ENCODE measurements at regions not wholly inside any gene's neighbourhood (a gene's known extent, or its start where the extent isn't known, plus 50 kb on each side); places are given as distances from the start of the nearest gene placed in this dataset.
"Not testable (repeated sequence)": the region's sequence is repeated elsewhere in the genome, so short reads cannot be mapped to it uniquely, and the experiment has no call there.

GRCh38 chr14:88929656-88930436, 105.4 kb downstream of the TTC8 start:
- no peak for DNase-seq (ENCODE audit: insufficient read length, low spot score)
- no peak for FAIRE-seq

- DNase-seq (ENCODE audit: insufficient read length, low spot score) = no peak
- no peak for FAIRE-seq
Measured at GRCh38 chr14:88931321-88932110, 107.1 kb downstream of the TTC8 start.

GRCh38 chr14:88933191-88933590, 108.7 kb downstream of the TTC8 start:
- FAIRE-seq (no peak), DNase-seq (ENCODE audit: insufficient read length, low spot score) (no peak)

- DNase-seq (ENCODE audit: insufficient read length, low spot score) = no peak
- FAIRE-seq = no peak
Measured at GRCh38 chr14:88934351-88934806, 109.9 kb downstream of the TTC8 start.

GRCh38 chr14:88935083-88935482, 110.6 kb downstream of the TTC8 start:
- DNase-seq (ENCODE audit: insufficient read length, low spot score) (no peak), FAIRE-seq (no peak)

- DNase-seq (ENCODE audit: insufficient read length, low spot score) (no peak), FAIRE-seq (no peak)
Measured at GRCh38 chr14:88937706-88938105, 113.3 kb downstream of the TTC8 start.

GRCh38 chr14:88940671-88941070, 116.2 kb downstream of the TTC8 start:
- DNase-seq (ENCODE audit: insufficient read length, low spot score) (no peak), FAIRE-seq (no peak)

- FAIRE-seq (no peak), DNase-seq (ENCODE audit: insufficient read length, low spot score) (no peak)
Measured at GRCh38 chr14:88941414-88941813, 117.0 kb downstream of the TTC8 start.

- DNase-seq (ENCODE audit: insufficient read length, low spot score) (no peak), FAIRE-seq (no peak)
Measured at GRCh38 chr14:88947646-88948598, 123.5 kb downstream of the TTC8 start.

- FAIRE-seq (no peak), DNase-seq (ENCODE audit: insufficient read length, low spot score) (no peak)
Measured at GRCh38 chr14:88950069-88950468, 125.6 kb downstream of the TTC8 start.

- no peak for FAIRE-seq
Measured at GRCh38 chr14:88951370-88951769, 126.9 kb downstream of the TTC8 start.

GRCh38 chr14:88952901-88953300, 128.4 kb downstream of the TTC8 start:
- no peak for DNase-seq (ENCODE audit: insufficient read length, low spot score)
- FAIRE-seq = no peak

More at GRCh38 chr14:88951370-88951769, 126.9 kb downstream of the TTC8 start:
- no peak for DNase-seq (ENCODE audit: insufficient read length, low spot score)

- FAIRE-seq (no peak), DNase-seq (ENCODE audit: insufficient read length, low spot score) (no peak)
Measured at GRCh38 chr14:88955455-88955854, 131.0 kb downstream of the TTC8 start.

GRCh38 chr14:88960496-88960895, 136.0 kb downstream of the TTC8 start:
- DNase-seq (ENCODE audit: insufficient read length, low spot score) (no peak), FAIRE-seq (no peak)

GRCh38 chr14:88961214-88961613, 136.8 kb downstream of the TTC8 start:
- DNase-seq (ENCODE audit: insufficient read length, low spot score) = no peak
- FAIRE-seq = no peak

- FAIRE-seq (no peak), DNase-seq (ENCODE audit: insufficient read length, low spot score) (no peak)
Measured at GRCh38 chr14:88962356-88962755, 137.9 kb downstream of the TTC8 start.

- FAIRE-seq = no peak
- no peak for DNase-seq (ENCODE audit: insufficient read length, low spot score)
Measured at GRCh38 chr14:88967299-88967698, 142.8 kb downstream of the TTC8 start.

GRCh38 chr14:88975043-88975830, 150.8 kb downstream of the TTC8 start:
- FAIRE-seq (no peak), DNase-seq (ENCODE audit: insufficient read length, low spot score) (no peak)

- DNase-seq (ENCODE audit: insufficient read length, low spot score) (no peak), FAIRE-seq (no peak)
Measured at GRCh38 chr14:88975926-88976325, 151.5 kb downstream of the TTC8 start.

GRCh38 chr14:88980907-88981306, 156.5 kb downstream of the TTC8 start:
- not testable (repeated sequence) for FAIRE-seq; DNase-seq (ENCODE audit: insufficient read length, low spot score)

All from HTR-8/SVneo (cell line).